Transverse colon (tissue), 4 donors: ENCODE measurements at regions not wholly inside any gene's neighbourhood (a gene's known extent, or its start where the extent isn't known, plus 50 kb on each side); places are given as distances from the start of the nearest gene placed in this dataset.

Source experiments
- DNase-seq: peaks from one replicate; pipeline ENCODE4 v3.0.0-alpha.2; 2019
- H3K27ac ChIP-seq, 4 donors: fragments of 200-600 bp; sonication (generic); 2 replicates each; pipeline ENCODE4 v1.5.1; 2016 to 2018; ENCODE audit warnings: inconsistent platforms in 4 of 4
- H3K27me3 ChIP-seq: fragments of 200-600 bp; sonication (generic); 2 replicates; pipeline ENCODE4 v1.5.1; 2017; ENCODE audit warnings: inconsistent platforms
- H3K36me3 ChIP-seq, 4 donors: fragments of 200-600 bp; sonication (generic); 2 replicates each; pipeline ENCODE4 v1.5.1; 2017 to 2019; ENCODE audit warnings: inconsistent platforms in 4 of 4
- H3K4me1 ChIP-seq, 4 donors: fragments of 200-600 bp; sonication (generic); 2 replicates each; pipeline ENCODE4 v1.5.1; 2017 to 2020; ENCODE audit warnings: inconsistent platforms in 4 of 4
- H3K4me3 ChIP-seq, 4 donors: fragments of 200-600 bp; sonication (generic); 1 replicate in 1 of 4; 2 replicates in 3 of 4; pipeline versions ENCODE4 v1.5.1 to v1.6.1; 2017 to 2019; ENCODE audit warnings: inconsistent platforms in 4 of 4
- H3K9me3 ChIP-seq, 2 donors: fragments of 200-600 bp; sonication (generic); 2 replicates each; pipeline ENCODE4 v1.5.1; 2017 to 2019; ENCODE audit warnings: inconsistent platforms in 2 of 2
- EP300 ChIP-seq: sonication (generic); formaldehyde crosslinking; IDR thresholded peaks from one replicate; pipeline ENCODE4 v1.6.1; 2017; ENCODE audit warnings: antibody characterized with exemption, low read depth
- POLR2A ChIP-seq: fragments of 450-650 bp; IDR thresholded peaks from one replicate; pipeline ENCODE4 v1.6.1; 2016; ENCODE audit warnings: antibody characterized with exemption, mild to moderate bottlenecking, moderate library complexity
- POLR2AphosphoS5 ChIP-seq, 3 donors: sonication (generic); formaldehyde crosslinking; IDR thresholded peaks; one replicate each; pipeline ENCODE4 v1.6.1; 2016; ENCODE audit warnings: antibody characterized with exemption in 3 of 3
- WGBS, 2 donors: methylation state at CpG; one replicate each; pipeline ENCODE4 v1.1.5; 2018; ENCODE audit warnings: low coverage in 1 of 2; 5-methylcytosine and 5-hydroxymethylcytosine counted together
- in situ Hi-C, 4 donors: fragments of 200-750 bp; cut with MboI; loops; one replicate each; pipeline versions ENCODE4 v1.15.0 to v1.15.1; 2017; ENCODE audit warnings: low sequenced_read_pairs in 3 of 4, low pct_ligation_motif_present in 1 of 4, low pct_unique_long_range_greater_than_20kb in 1 of 4
- intact Hi-C: fragments of 100-400 bp; cut with DNase I; formaldehyde crosslinking; loops from one replicate; pipeline ENCODE4 v1.15.1; 2023; ENCODE audit warnings: low total_unique reads
- TF ChIP-seq, protein P1 (sequence below), 5 experiments: fragments of 200-600 bp in 3 of 5; fragments of 450-650 bp in 2 of 5; sonication (generic) in 3 of 5; IDR thresholded peaks; 1 replicate in 2 of 5; 2 replicates in 3 of 5; pipeline ENCODE4 v1.5.1; 2016 to 2017; ENCODE audit warnings: antibody characterized with exemption in 5 of 5, inconsistent platforms in 3 of 5, mild to moderate bottlenecking in 2 of 5, moderate library complexity in 1 of 5

DNA sequence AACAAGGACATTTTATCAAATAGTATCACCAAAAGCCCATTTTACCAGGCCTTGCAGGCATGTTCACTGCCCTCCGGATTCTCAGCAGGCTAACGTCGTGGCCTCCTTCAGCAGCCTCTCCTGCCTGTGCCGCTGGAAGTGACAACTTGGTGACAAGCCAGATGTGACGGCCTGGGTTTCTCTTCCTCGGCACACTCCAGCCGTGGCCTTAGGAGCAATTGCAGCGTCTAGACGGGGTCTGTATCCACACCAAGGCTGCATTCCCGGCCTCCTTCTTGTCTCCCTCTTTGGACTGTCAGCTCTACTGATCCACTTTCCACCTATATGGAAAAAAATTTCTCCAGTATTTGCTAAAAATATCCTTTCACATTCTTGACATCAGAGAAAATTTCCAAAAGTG is 145.3 kb upstream of the MGMT start:
- H3K9me3 ChIP-seq = peaks cover 0 to 5% of the 10 kb centered on the region in 2 donors
- no peaks in the 10 kb centered on the region for H3K4me1 ChIP-seq
- H3K27ac ChIP-seq = no peak overlapping the region
- in situ Hi-C loops (no loop called here), intact Hi-C loops (no loop called here)
- no peaks in the 10 kb centered on the region for H3K27me3 ChIP-seq
- 85 to 86% methylated on average over 4 to 10 of the region's 10 CpGs for WGBS, 2 donors
- no peaks in the 10 kb centered on the region for H3K36me3 ChIP-seq
- DNase-seq = no peak
- no peak overlapping the region for H3K4me3 ChIP-seq
- no peak for TF ChIP-seq POLR2A

DNA sequence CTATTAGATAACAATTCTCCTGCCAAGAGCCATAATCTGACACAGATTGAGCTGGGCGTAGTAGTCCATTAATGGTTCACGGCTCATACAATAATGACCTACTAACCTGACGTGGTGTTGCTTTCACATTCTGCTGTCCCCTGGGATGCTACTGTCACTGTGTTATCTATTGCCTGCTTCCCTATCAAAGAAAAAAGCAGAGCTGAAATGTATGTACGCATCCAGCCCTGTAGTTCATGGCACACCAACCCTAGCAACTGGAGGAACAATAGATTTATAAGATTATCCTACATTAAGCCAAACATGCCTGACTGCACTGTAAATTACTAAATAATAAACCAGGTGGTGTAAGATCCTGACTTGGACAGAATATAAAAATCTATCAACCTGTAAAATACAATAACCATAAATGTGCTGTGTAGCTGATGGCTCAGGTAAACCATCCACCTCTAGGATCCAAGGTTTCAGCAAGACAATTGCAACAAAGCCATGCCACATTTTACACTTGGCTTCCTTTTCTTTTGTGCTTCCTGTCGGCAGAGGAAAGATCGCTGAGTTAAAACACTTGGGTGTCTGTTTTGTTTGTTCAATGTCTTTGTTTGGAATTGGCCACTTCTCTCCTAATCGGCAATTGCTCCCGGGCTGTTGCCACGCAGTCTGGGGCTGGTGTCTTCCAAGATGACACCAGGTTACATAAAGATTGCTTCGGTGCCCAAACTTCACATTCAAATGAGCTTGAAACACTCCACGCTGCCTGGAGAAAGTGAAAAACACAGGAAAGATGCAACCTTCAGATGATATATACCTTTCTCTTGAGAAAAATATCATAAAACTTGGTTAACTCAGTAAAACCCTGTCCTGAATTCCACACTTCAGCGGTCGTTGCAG is 143.9 kb upstream of the MGMT start:
- in situ Hi-C loops = no loop called here
- intact Hi-C loops = no loop called here
- no peak overlapping the region for H3K4me3 ChIP-seq

DNA sequence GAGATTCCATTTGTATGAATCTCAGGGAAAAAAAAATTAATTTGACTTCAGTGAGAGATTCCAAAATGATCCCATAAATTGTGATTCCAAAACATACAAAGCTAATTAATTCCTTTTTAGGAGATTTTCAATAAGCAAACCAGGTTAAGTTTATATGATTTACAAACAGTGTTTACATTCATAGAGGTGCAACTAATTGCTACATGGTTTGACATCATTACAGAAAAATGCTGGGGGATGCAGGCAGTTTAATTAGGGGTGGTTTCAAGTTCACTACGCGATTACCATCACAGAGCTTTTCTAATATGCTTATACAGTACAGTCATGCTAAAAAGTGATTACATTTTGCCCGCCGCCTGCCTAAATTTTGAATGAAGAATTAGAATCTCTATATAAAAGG is 143.2 kb upstream of the MGMT start:
- 66 to 76% methylated on average over 4 of the region's 4 CpGs for WGBS, 2 donors
- no peaks in the 10 kb centered on the region for H3K4me1 ChIP-seq

More for the DNA sequence above, 143.9 kb upstream of the MGMT start:
- Histone ChIP-seq H3K27ac (no peak overlapping the region), H3K36me3 (no peaks in the 10 kb centered on the region), H3K9me3 (no peaks in the 10 kb centered on the region), H3K4me1 (no peaks in the 10 kb centered on the region), H3K27me3 (no peaks in the 10 kb centered on the region)
- DNase-seq = no peak
- WGBS, 2 donors = 51 to 62% methylated on average over 8 to 13 of the region's 13 CpGs
- TF ChIP-seq, protein P1, sequence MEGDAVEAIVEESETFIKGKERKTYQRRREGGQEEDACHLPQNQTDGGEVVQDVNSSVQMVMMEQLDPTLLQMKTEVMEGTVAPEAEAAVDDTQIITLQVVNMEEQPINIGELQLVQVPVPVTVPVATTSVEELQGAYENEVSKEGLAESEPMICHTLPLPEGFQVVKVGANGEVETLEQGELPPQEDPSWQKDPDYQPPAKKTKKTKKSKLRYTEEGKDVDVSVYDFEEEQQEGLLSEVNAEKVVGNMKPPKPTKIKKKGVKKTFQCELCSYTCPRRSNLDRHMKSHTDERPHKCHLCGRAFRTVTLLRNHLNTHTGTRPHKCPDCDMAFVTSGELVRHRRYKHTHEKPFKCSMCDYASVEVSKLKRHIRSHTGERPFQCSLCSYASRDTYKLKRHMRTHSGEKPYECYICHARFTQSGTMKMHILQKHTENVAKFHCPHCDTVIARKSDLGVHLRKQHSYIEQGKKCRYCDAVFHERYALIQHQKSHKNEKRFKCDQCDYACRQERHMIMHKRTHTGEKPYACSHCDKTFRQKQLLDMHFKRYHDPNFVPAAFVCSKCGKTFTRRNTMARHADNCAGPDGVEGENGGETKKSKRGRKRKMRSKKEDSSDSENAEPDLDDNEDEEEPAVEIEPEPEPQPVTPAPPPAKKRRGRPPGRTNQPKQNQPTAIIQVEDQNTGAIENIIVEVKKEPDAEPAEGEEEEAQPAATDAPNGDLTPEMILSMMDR (IDR thresholded peaks at IDR 0.05) = no peak
- TF ChIP-seq POLR2A (no peak), POLR2AphosphoS5 (IDR thresholded peaks at IDR 0.05) (no peak), EP300 (no peak)

DNA sequence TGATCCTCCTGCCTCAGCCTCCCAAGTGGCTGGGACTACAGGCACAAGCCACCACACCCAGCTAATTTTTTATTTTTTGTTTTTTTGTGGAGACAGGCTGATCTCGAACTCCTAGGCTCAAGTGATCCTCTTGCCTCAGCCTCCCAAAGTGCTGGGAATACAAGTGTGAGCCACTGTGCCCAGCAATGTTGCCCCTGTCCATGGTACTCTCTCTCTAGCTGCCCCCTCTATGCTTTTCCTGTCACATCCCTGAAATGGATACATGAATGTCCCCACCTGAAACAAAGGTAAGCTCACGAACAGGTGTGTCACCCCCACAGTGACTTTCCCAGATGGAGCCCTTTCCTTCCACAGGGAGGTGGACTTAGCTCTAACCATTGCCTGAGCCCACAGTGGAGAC is 141.1 kb upstream of the MGMT start:
- intact Hi-C loops (no loop called here), in situ Hi-C loops (loop anchor here in 1 of 4 donors (25.0 kb wide), 1 partner anchor 89 kb away; no protein-coding TSS in a partner anchor)
- H3K36me3 ChIP-seq = no peaks in the 10 kb centered on the region
- no peaks in the 10 kb centered on the region for H3K27me3 ChIP-seq
- no peaks in the 10 kb centered on the region for H3K4me1 ChIP-seq
- no peak for DNase-seq
- H3K4me3 ChIP-seq = no peak overlapping the region
- no peak overlapping the region for H3K27ac ChIP-seq
- TF ChIP-seq EP300 (no peak), POLR2A (no peak), POLR2AphosphoS5 (IDR thresholded peaks at IDR 0.05) (no peak)
- TF ChIP-seq, protein P1 (IDR thresholded peaks at IDR 0.05) = no peak
- no peaks in the 10 kb centered on the region for H3K9me3 ChIP-seq
- WGBS, 2 donors = 70 to 83% methylated on average over 1 to 2 of the region's 2 CpGs

More for the DNA sequence above, 143.2 kb upstream of the MGMT start:
- no peak for DNase-seq
- TF ChIP-seq EP300 = no peak
- TF ChIP-seq, protein P1 (IDR thresholded peaks at IDR 0.05) = no peak
- no peak for TF ChIP-seq POLR2A
- no peak for TF ChIP-seq POLR2AphosphoS5 (IDR thresholded peaks at IDR 0.05)
- H3K27ac ChIP-seq = no peak overlapping the region
- in situ Hi-C loops (no loop called here), intact Hi-C loops (no loop called here)
- no peaks in the 10 kb centered on the region for H3K9me3 ChIP-seq
- H3K4me3 ChIP-seq = no peak overlapping the region
- no peaks in the 10 kb centered on the region for H3K27me3 ChIP-seq
- no peaks in the 10 kb centered on the region for H3K36me3 ChIP-seq
